ENCODE measurements at regions not wholly inside any gene's neighbourhood (a gene's known extent, or its start where the extent isn't known, plus 50 kb on each side); places are given as distances from the start of the nearest gene placed in this dataset.

DNA sequence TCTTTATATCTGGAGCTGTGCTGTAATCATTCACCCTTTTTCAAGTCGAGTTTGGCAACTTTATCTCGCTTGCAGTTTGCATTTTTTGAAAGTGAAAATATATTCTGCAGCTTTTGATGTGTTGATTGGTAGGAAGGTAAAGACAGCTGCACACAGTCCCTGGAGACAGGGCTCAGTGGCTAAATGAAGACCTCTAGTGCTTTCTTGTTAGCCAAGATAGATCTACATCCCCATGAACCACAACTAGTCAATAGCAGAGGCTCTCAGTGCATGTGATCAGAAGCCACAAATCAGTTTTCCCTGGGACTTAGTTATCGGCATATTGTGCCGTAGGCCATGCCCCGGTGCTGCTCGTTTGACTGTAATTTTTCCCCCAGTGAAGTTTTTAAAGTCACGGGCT, 587.7 kb upstream of the PITX2 start:
- Histone ChIP-seq H3K9me3 (ENCODE audit: control insufficient read depth in 4 of 4, low read length in 3 of 4) (no peaks in the 10 kb centered on the region), H3K4me1 (ENCODE audit: control insufficient read depth in 4 of 4, insufficient read depth in 4 of 4, low read length in 3 of 4) (no peaks in the 10 kb centered on the region), H3K27ac (ENCODE audit: low read depth in 1 of 2, low read length in 2 of 2) (no peak overlapping the region), H3K9ac (ENCODE audit: low read depth in 1 of 2, low read length in 2 of 2) (no peak overlapping the region), H3K4me3 (ENCODE audit: low read depth in 1 of 3, low read length in 3 of 3) (no peak overlapping the region), H3K36me3 (ENCODE audit: control insufficient read depth in 4 of 4, insufficient read depth in 3 of 4, low read depth in 1 of 4, low read length in 3 of 4) (no peaks in the 10 kb centered on the region), H3K27me3 (ENCODE audit: control insufficient read depth in 4 of 4, insufficient read depth in 4 of 4, low read length in 3 of 4) (peaks cover 0 to 2% (median 0%) of the 10 kb centered on the region in 4 donors)
- TF ChIP-seq, protein P1, sequence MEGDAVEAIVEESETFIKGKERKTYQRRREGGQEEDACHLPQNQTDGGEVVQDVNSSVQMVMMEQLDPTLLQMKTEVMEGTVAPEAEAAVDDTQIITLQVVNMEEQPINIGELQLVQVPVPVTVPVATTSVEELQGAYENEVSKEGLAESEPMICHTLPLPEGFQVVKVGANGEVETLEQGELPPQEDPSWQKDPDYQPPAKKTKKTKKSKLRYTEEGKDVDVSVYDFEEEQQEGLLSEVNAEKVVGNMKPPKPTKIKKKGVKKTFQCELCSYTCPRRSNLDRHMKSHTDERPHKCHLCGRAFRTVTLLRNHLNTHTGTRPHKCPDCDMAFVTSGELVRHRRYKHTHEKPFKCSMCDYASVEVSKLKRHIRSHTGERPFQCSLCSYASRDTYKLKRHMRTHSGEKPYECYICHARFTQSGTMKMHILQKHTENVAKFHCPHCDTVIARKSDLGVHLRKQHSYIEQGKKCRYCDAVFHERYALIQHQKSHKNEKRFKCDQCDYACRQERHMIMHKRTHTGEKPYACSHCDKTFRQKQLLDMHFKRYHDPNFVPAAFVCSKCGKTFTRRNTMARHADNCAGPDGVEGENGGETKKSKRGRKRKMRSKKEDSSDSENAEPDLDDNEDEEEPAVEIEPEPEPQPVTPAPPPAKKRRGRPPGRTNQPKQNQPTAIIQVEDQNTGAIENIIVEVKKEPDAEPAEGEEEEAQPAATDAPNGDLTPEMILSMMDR (IDR thresholded peaks at IDR 0.05; ENCODE audit: low read depth, low read length, missing input control) = no peak
- TF ChIP-seq NR2F2 (IDR thresholded peaks at IDR 0.05) (no peak), HNF4G (IDR thresholded peaks at IDR 0.05) (no peak)
- TF ChIP-seq, protein P2, sequence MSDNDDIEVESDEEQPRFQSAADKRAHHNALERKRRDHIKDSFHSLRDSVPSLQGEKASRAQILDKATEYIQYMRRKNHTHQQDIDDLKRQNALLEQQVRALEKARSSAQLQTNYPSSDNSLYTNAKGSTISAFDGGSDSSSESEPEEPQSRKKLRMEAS (IDR thresholded peaks at IDR 0.05) = no peak
- WGBS = 72% methylated on average over 7 of the region's 7 CpGs
- DNase-seq (ENCODE audit: low spot score) = no peak

DNA sequence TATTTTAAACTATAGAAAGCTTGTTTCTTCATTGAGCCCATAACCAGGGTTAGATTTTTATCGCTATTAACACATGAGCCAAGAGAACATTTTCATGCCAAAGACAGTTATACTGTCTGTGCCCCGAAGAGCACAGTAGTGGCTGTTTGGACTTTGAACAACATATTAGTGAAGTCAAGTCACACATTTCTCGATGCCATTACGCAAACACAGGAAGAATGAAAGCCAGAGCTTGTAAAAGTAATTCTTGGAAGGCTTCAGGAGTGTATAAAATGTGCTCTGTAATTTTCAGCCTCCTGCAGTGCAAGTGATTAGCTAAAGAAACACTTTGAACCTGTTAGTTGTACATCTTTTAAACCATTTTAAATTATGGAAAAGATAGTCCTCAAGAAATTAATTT, 590.7 kb upstream of the PITX2 start:
- Histone ChIP-seq H3K27me3 (ENCODE audit: control insufficient read depth in 4 of 4, insufficient read depth in 4 of 4, low read length in 3 of 4) (peaks cover 0 to 2% (median 0%) of the 10 kb centered on the region in 4 donors), H3K27ac (ENCODE audit: low read depth in 1 of 2, low read length in 2 of 2) (no peak overlapping the region), H3K4me3 (ENCODE audit: low read depth in 1 of 3, low read length in 3 of 3) (no peak overlapping the region), H3K9ac (ENCODE audit: low read depth in 1 of 2, low read length in 2 of 2) (no peak overlapping the region), H3K4me1 (ENCODE audit: control insufficient read depth in 4 of 4, insufficient read depth in 4 of 4, low read length in 3 of 4) (no peaks in the 10 kb centered on the region), H3K36me3 (ENCODE audit: control insufficient read depth in 4 of 4, insufficient read depth in 3 of 4, low read depth in 1 of 4, low read length in 3 of 4) (no peaks in the 10 kb centered on the region), H3K9me3 (ENCODE audit: control insufficient read depth in 4 of 4, low read length in 3 of 4) (no peaks in the 10 kb centered on the region)
- TF ChIP-seq SP1 (IDR thresholded peaks at IDR 0.05) (no peak), JUND (IDR thresholded peaks at IDR 0.05) (no peak), HNF4A (conservative IDR thresholded peaks at IDR 0.05) (no peak), HNF4G (IDR thresholded peaks at IDR 0.05) (no peak), EGR1 (IDR thresholded peaks at IDR 0.05; ENCODE audit: low read depth in 2 of 2) (no peak), TAF1 (conservative IDR thresholded peaks at IDR 0.05) (no peak), RXRA (IDR thresholded peaks at IDR 0.05) (no peak), RAD21 (IDR thresholded peaks at IDR 0.05) (no peak), NR2F2 (IDR thresholded peaks at IDR 0.05) (no peak), YY1 (IDR thresholded peaks at IDR 0.05) (no peak)
- TF ChIP-seq, protein P1 (IDR thresholded peaks at IDR 0.05; ENCODE audit: low read depth, low read length, missing input control) = no peak
- TF ChIP-seq, protein P3, sequence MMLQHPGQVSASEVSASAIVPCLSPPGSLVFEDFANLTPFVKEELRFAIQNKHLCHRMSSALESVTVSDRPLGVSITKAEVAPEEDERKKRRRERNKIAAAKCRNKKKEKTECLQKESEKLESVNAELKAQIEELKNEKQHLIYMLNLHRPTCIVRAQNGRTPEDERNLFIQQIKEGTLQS (IDR thresholded peaks at IDR 0.05) = no peak
- TF ChIP-seq, protein P4, sequence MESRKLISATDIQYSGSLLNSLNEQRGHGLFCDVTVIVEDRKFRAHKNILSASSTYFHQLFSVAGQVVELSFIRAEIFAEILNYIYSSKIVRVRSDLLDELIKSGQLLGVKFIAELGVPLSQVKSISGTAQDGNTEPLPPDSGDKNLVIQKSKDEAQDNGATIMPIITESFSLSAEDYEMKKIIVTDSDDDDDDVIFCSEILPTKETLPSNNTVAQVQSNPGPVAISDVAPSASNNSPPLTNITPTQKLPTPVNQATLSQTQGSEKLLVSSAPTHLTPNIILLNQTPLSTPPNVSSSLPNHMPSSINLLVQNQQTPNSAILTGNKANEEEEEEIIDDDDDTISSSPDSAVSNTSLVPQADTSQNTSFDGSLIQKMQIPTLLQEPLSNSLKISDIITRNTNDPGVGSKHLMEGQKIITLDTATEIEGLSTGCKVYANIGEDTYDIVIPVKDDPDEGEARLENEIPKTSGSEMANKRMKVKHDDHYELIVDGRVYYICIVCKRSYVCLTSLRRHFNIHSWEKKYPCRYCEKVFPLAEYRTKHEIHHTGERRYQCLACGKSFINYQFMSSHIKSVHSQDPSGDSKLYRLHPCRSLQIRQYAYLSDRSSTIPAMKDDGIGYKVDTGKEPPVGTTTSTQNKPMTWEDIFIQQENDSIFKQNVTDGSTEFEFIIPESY (IDR thresholded peaks at IDR 0.05) = no peak
- 64% methylated on average over 4 of the region's 4 CpGs for WGBS
- no peak for DNase-seq (ENCODE audit: low spot score)

Measured in liver (tissue), 8 donors.